ENCODE measurements at regions not wholly inside any gene's neighbourhood (a gene's known extent, or its start where the extent isn't known, plus 50 kb on each side); places are given as distances from the start of the nearest gene placed in this dataset.
"Not testable (repeated sequence)": the region's sequence is repeated elsewhere in the genome, so short reads cannot be mapped to it uniquely, and the experiment has no call there.

GRCh38 chr21:6363591-6363990 lies 4157.8 kb upstream of the TPTE start:
- not testable (repeated sequence) for DNase-seq (ENCODE audit: low spot score)

- not testable (repeated sequence) for DNase-seq (ENCODE audit: low spot score)
Observed at GRCh38 chr21:6368824-6369223, 4152.6 kb upstream of the TPTE start.

- not testable (repeated sequence) for DNase-seq (ENCODE audit: low spot score)
Observed at GRCh38 chr21:6373253-6373652, 4148.1 kb upstream of the TPTE start.

GRCh38 chr21:6374232-6374631 lies 4147.2 kb upstream of the TPTE start:
- not testable (repeated sequence) for DNase-seq (ENCODE audit: low spot score)

- peak; percentile 1 for DNase-seq (ENCODE audit: low spot score)
Observed at GRCh38 chr21:6374926-6375325, 4146.5 kb upstream of the TPTE start.

GRCh38 chr21:6375776-6376175 lies 4145.6 kb upstream of the TPTE start:
- DNase-seq (ENCODE audit: low spot score), result not testable (repeated sequence)

GRCh38 chr21:6376321-6377070 lies 4144.9 kb upstream of the TPTE start:
- DNase-seq (ENCODE audit: low spot score), result not testable (repeated sequence)

All from AG08396 (cell line).